ENCODE measurements at regions not wholly inside any gene's neighbourhood (a gene's known extent, or its start where the extent isn't known, plus 50 kb on each side); places are given as distances from the start of the nearest gene placed in this dataset.
A peak's percentile ranks its signal among the peaks of the same experiment; 100 is the strongest.

DNA sequence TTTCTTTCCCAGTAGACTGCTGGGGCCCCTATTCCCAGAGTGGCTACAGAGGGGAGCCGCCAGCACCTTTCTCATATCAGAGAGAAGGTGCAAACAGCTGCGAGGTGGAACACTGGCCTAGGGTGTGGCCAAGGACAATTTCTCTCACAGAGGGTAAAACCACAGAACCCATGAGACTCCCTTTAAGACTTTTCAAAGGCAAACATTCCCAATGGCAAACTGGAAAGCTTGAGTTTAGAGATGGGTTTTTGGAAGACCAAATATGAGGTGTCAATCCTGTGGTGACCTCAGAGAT, 335.1 kb upstream of the PIK3R1 start:
- no peaks in the 10 kb centered on the region for H3K79me2 ChIP-seq (ENCODE audit: low read depth)
- no peaks in the 10 kb centered on the region for H4K20me1 ChIP-seq (ENCODE audit: insufficient read depth)
- H2AFZ ChIP-seq = no peak overlapping the region
- H3K4me1 ChIP-seq (replicated peaks; ENCODE audit: insufficient read depth) = no peaks in the 10 kb centered on the region
- H3K27me3 ChIP-seq (ENCODE audit: insufficient read depth, low read depth) = no peaks in the 10 kb centered on the region
- H3K9me3 ChIP-seq (ENCODE audit: insufficient read depth, low read depth) = no peaks in the 10 kb centered on the region
- no TSS peak for BruUV-seq (replicated peaks)
- intact Hi-C loops (cut with micrococcal nuclease; ENCODE audit: unreplicated experiment) = no loop called here
- no peak for DNase-seq
- no peaks in the 10 kb centered on the region for H3K36me3 ChIP-seq (ENCODE audit: low read depth)
- no peaks in the 10 kb centered on the region for H3F3A ChIP-seq (ENCODE audit: insufficient read depth, low read depth)
- H3K9me2 ChIP-seq (ENCODE audit: insufficient read depth) = no peaks in the 10 kb centered on the region
- no peak overlapping the region for H3K27ac ChIP-seq
- H3K4me2 ChIP-seq = no peak overlapping the region
- TF ChIP-seq EZH2 (IDR thresholded peaks at IDR 0.05; ENCODE audit: low read depth) = no peak
- TF ChIP-seq, protein P1, sequence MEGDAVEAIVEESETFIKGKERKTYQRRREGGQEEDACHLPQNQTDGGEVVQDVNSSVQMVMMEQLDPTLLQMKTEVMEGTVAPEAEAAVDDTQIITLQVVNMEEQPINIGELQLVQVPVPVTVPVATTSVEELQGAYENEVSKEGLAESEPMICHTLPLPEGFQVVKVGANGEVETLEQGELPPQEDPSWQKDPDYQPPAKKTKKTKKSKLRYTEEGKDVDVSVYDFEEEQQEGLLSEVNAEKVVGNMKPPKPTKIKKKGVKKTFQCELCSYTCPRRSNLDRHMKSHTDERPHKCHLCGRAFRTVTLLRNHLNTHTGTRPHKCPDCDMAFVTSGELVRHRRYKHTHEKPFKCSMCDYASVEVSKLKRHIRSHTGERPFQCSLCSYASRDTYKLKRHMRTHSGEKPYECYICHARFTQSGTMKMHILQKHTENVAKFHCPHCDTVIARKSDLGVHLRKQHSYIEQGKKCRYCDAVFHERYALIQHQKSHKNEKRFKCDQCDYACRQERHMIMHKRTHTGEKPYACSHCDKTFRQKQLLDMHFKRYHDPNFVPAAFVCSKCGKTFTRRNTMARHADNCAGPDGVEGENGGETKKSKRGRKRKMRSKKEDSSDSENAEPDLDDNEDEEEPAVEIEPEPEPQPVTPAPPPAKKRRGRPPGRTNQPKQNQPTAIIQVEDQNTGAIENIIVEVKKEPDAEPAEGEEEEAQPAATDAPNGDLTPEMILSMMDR (conservative IDR thresholded peaks at IDR 0.05) = no peak
- no peak overlapping the region for H3K4me3 ChIP-seq
- ChIA-PET CTCF (no interaction called here), POLR2A (ENCODE audit: unreplicated experiment) (interaction anchor here (0.5 kb wide), 1 partner anchor 336 kb away, joined by 3 read pairs; no protein-coding TSS in a partner anchor)

DNA sequence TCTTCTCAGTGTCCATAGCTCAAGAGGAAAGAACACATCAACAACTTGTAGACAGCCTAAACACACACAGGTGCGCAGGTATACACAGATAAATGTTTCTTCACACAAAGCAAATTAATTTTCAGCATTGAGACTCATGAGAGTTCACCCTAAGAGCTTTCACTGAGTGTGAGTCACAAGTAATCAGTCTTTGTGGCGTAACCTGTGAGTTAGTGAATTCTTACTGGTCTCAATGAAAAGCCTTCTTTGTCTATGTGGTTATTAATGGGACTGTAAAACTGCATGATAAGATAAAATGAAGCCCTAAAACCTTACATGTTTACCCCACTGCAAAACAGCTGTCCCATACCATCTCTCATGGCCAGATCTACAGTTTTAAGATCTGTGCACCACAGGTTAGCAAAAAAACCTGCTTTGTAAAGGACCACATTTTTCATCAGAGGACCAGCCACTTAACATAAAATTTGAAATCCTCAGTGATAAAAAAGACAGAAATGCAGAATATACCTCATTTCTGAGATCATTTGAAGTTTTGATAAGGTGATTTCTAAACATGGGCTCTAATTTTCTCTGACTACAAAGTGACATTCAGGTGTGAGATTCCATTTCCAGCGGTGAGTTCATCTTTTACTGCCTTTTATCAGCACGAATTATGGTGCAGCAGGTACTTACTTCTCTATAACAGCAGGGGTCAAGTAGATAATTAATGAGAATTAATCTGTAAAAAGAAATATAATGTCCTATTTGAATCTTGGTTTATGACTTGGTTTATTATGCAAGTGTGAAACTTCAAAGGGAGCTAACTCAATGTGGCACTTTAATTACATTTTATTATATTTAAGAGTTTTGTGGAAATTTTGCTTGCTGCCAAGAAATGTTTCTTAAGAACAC, 335.7 kb upstream of the PIK3R1 start:
- intact Hi-C loops (cut with micrococcal nuclease; ENCODE audit: unreplicated experiment) = no loop called here
- POLR2A ChIA-PET (ENCODE audit: unreplicated experiment) = no interaction called here

DNA sequence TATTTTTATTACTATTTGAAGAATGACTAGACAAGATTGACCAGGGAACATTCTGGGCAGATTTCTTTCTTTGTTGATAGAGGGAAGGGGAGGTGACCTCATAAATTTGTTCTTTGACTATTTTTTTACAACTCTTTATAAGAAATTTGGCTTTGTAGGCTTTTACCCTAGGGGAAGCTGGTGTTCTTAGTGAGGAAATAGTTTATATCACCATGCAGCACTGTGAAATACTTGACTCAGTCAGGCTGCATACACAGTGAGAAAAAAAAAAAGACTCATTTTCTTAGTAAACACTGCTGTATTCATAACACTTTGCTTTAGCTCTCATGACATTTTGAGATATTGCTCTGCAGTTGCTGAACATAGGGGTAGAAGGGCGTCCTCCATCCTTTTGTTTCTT, 336.6 kb upstream of the PIK3R1 start:
- Histone ChIP-seq H3F3A (ENCODE audit: insufficient read depth, low read depth) (no peaks in the 10 kb centered on the region), H3K27me3 (ENCODE audit: insufficient read depth, low read depth) (no peaks in the 10 kb centered on the region), H3K79me2 (ENCODE audit: low read depth) (no peaks in the 10 kb centered on the region), H2AFZ (no peak overlapping the region), H3K9me2 (ENCODE audit: insufficient read depth) (no peaks in the 10 kb centered on the region), H3K4me3 (no peak overlapping the region), H3K9me3 (ENCODE audit: insufficient read depth, low read depth) (no peaks in the 10 kb centered on the region), H4K20me1 (ENCODE audit: insufficient read depth) (no peaks in the 10 kb centered on the region), H3K4me1 (replicated peaks; ENCODE audit: insufficient read depth) (no peaks in the 10 kb centered on the region), H3K4me2 (no peak overlapping the region), H3K36me3 (ENCODE audit: low read depth) (no peaks in the 10 kb centered on the region), H3K27ac (no peak overlapping the region)
- intact Hi-C loops (cut with micrococcal nuclease; ENCODE audit: unreplicated experiment) = no loop called here
- TF ChIP-seq, protein P1 (conservative IDR thresholded peaks at IDR 0.05) = no peak
- TF ChIP-seq EZH2 (IDR thresholded peaks at IDR 0.05; ENCODE audit: low read depth) = no peak
- BruUV-seq (replicated peaks) = no TSS peak
- no peak for DNase-seq
- CTCF ChIA-PET = interaction anchor here (0.6 kb wide), 1 partner anchor 1749 kb away, joined by 3 read pairs; no protein-coding TSS in a partner anchor
- POLR2A ChIA-PET (ENCODE audit: unreplicated experiment) = interaction anchor here (0.6 kb wide), 1 partner anchor 58 kb away, joined by 3 read pairs; no protein-coding TSS in a partner anchor

More for the DNA sequence above, 335.7 kb upstream of the PIK3R1 start:
- H3K9me2 ChIP-seq (ENCODE audit: insufficient read depth) = no peaks in the 10 kb centered on the region
- H3K4me3 ChIP-seq = no peak overlapping the region
- H3K27ac ChIP-seq = no peak overlapping the region
- CTCF ChIA-PET = interaction anchor here (0.6 kb wide), 1 partner anchor 1748 kb away, joined by 3 read pairs; no protein-coding TSS in a partner anchor
- peak in 1 of 2 experiments; percentile 43 for DNase-seq
- no peak overlapping the region for H2AFZ ChIP-seq
- H3K4me2 ChIP-seq = no peak overlapping the region
- H3K4me1 ChIP-seq (replicated peaks; ENCODE audit: insufficient read depth) = no peaks in the 10 kb centered on the region
- H4K20me1 ChIP-seq (ENCODE audit: insufficient read depth) = no peaks in the 10 kb centered on the region
- no TSS peak for BruUV-seq (replicated peaks)
- no peaks in the 10 kb centered on the region for H3K36me3 ChIP-seq (ENCODE audit: low read depth)
- H3K79me2 ChIP-seq (ENCODE audit: low read depth) = no peaks in the 10 kb centered on the region
- H3K27me3 ChIP-seq (ENCODE audit: insufficient read depth, low read depth) = no peaks in the 10 kb centered on the region
- TF ChIP-seq, protein P1 (conservative IDR thresholded peaks at IDR 0.05) = no peak
- no peak for TF ChIP-seq EZH2 (IDR thresholded peaks at IDR 0.05; ENCODE audit: low read depth)
- H3F3A ChIP-seq (ENCODE audit: insufficient read depth, low read depth) = no peaks in the 10 kb centered on the region
- H3K9me3 ChIP-seq (ENCODE audit: insufficient read depth, low read depth) = no peaks in the 10 kb centered on the region
